K562 (cell line): ENCODE measurements at regions not wholly inside any gene's neighbourhood (a gene's known extent, or its start where the extent isn't known, plus 50 kb on each side); places are given as distances from the start of the nearest gene placed in this dataset.

Source experiments
- CBFA2T2 ChIP-seq: fragments of 450-650 bp; conservative IDR thresholded peaks from 2 replicates; pipeline ENCODE4 v1.6.1; 2017; ENCODE audit warnings: mild to moderate bottlenecking
- CBFA2T3 ChIP-seq: fragments of 450-650 bp; IDR thresholded peaks from 2 replicates; pipeline ENCODE4 v1.6.1; 2017
- CBFB ChIP-seq: sonication (generic); formaldehyde crosslinking; IDR thresholded peaks from 2 replicates; pipeline ENCODE4 v1.4.0; 2020; ENCODE audit warnings: mild to moderate bottlenecking, missing genetic modification reagents
- DNMT1 ChIP-seq: fragments of 450-650 bp; IDR thresholded peaks from 2 replicates; pipeline ENCODE4 v1.6.1; 2016; ENCODE audit warnings: antibody characterized with exemption, mild to moderate bottlenecking
- FOXK2 ChIP-seq, 2 experiments: fragments of 450-650 bp; IDR thresholded peaks in 1 of 2; conservative IDR thresholded peaks in 1 of 2; 2 replicates each; pipeline ENCODE4 v1.6.1; 2016; ENCODE audit warnings: low read depth in 2 of 2, mild to moderate bottlenecking in 1 of 2
- IFI16 ChIP-seq: fragments of 250-450 bp; sonication (Bioruptor Pico); IDR thresholded peaks from 2 replicates; pipeline ENCODE4 v2.1.2; 2022; ENCODE audit warnings: mild to moderate bottlenecking, inconsistent platforms
- JUN ChIP-seq, 2 experiments: sonication (generic) in 1 of 2; formaldehyde crosslinking in 1 of 2; IDR thresholded peaks; 2 replicates each; pipeline versions ENCODE4 v1.6.1 to v1.8.0; 2012 to 2022; ENCODE audit warnings: borderline replicate concordance in 2 of 2, mild to moderate bottlenecking in 2 of 2, improper control_type of control experiment in 1 of 2, low read depth in 1 of 2, low read length in 1 of 2, missing genetic modification reagents in 1 of 2
- LEF1 ChIP-seq: fragments of 450-650 bp; IDR thresholded peaks from 2 replicates; pipeline ENCODE4 v1.6.1; 2016; ENCODE audit warnings: mild to moderate bottlenecking
- MIER1 ChIP-seq: fragments of 450-650 bp; IDR thresholded peaks from 2 replicates; pipeline ENCODE4 v1.6.1; 2016; ENCODE audit warnings: antibody characterized with exemption, mild to moderate bottlenecking, low read depth
- MTA2 ChIP-seq: fragments of 450-650 bp; IDR thresholded peaks from 2 replicates; pipeline ENCODE4 v1.6.1; 2016; ENCODE audit warnings: low read depth
- NCOA1 ChIP-seq: fragments of 450-650 bp; IDR thresholded peaks from 2 replicates; pipeline ENCODE4 v1.6.1; 2016; ENCODE audit warnings: low read depth
- PCBP2 ChIP-seq: fragments of 200-400 bp; formaldehyde crosslinking; IDR thresholded peaks from 2 replicates; pipeline ENCODE4 v1.6.1; 2018; ENCODE audit warnings: low read length, low read depth, mild to moderate bottlenecking, moderate library complexity; ENCODE audit not compliant: poor library complexity, severe bottlenecking
- RAD51 ChIP-seq: fragments of 450-650 bp; IDR thresholded peaks from 2 replicates; pipeline ENCODE4 v1.7.1; 2016; ENCODE audit warnings: low read depth, mild to moderate bottlenecking, borderline replicate concordance
- SMARCE1 ChIP-seq: fragments of 450-650 bp; IDR thresholded peaks from 2 replicates; pipeline ENCODE4 v1.7.1; 2016; ENCODE audit warnings: mild to moderate bottlenecking
- THRAP3 ChIP-seq: fragments of 450-650 bp; IDR thresholded peaks from 2 replicates; pipeline ENCODE4 v1.6.1; 2016; ENCODE audit warnings: mild to moderate bottlenecking, inconsistent platforms, borderline replicate concordance
- TOE1 ChIP-seq, 2 experiments: fragments of 450-650 bp in 1 of 2; sonication (generic) in 1 of 2; formaldehyde crosslinking in 1 of 2; IDR thresholded peaks; 2 replicates each; pipeline versions ENCODE4 v1.7.1 to v1.8.0; 2016 to 2022; ENCODE audit warnings: borderline replicate concordance in 2 of 2, mild to moderate bottlenecking in 2 of 2, antibody characterized with exemption in 1 of 2, inconsistent platforms in 1 of 2, low read depth in 1 of 2, missing genetic modification reagents in 1 of 2, moderate library complexity in 1 of 2
- ZFP1 ChIP-seq: fragments of 450-650 bp; formaldehyde crosslinking; IDR thresholded peaks from 2 replicates; pipeline ENCODE4 v1.4.0; 2020; ENCODE audit warnings: mild to moderate bottlenecking, mixed read lengths
- ZKSCAN8 ChIP-seq: fragments of 200-800 bp; sonication (Bioruptor generic); IDR thresholded peaks from 2 replicates; pipeline ENCODE4 v1.6.1; 2016; ENCODE audit warnings: missing genetic modification characterization, missing compliant biosample characterization
- ZNF121 ChIP-seq: sonication (generic); formaldehyde crosslinking; conservative IDR thresholded peaks from 2 replicates; pipeline ENCODE4 v1.8.0; 2022; ENCODE audit warnings: missing genetic modification reagents
- ZNF217 ChIP-seq: sonication (generic); formaldehyde crosslinking; IDR thresholded peaks from 2 replicates; pipeline ENCODE4 v1.8.0; 2022; ENCODE audit warnings: mild to moderate bottlenecking, missing genetic modification reagents
- ZNF699 ChIP-seq: fragments of 250-450 bp; sonication (Bioruptor Pico); IDR thresholded peaks from 2 replicates; pipeline ENCODE4 v1.8.0; 2021; ENCODE audit warnings: mild to moderate bottlenecking, moderate library complexity; ENCODE audit not compliant: insufficient replicate concordance
- TF ChIP-seq, protein P1 (sequence below): fragments of 250-450 bp; sonication (Bioruptor Pico); IDR thresholded peaks from 2 replicates; pipeline ENCODE4 v1.4.0; 2020; ENCODE audit warnings: mild to moderate bottlenecking
- TF ChIP-seq, protein P2 (sequence below), 2 experiments: fragments of 150-350 bp in 1 of 2; IDR thresholded peaks; 2 replicates each; pipeline ENCODE4 v1.6.1; 2012 to 2016; ENCODE audit warnings: low read depth in 2 of 2, low read length in 2 of 2, mild to moderate bottlenecking in 1 of 2, moderate library complexity in 1 of 2
- TF ChIP-seq, protein P3 (sequence below): fragments of 450-650 bp; formaldehyde crosslinking; IDR thresholded peaks from 2 replicates; pipeline ENCODE4 v1.4.0; 2020; ENCODE audit warnings: mild to moderate bottlenecking, moderate library complexity

DNA sequence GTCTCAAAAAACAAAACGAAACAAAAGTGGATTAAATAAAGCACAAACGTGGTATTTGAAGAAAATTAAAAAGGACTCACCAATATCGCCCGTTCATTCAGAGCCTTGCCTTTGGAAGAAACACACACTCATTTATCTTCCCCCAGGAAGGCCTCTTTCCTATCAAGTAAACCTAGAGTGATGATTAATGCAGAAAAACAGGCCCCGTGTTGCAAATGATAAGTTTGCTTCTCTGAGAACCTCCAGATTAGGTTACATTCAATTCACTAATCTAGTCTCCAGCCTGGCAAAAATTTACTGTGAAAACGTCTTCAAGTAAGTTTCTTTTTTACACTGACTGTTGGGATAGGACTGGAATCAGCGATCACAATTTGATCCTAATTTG is 78.0 kb upstream of the C1GALT1 start (continued):
- TF ChIP-seq, protein P1, sequence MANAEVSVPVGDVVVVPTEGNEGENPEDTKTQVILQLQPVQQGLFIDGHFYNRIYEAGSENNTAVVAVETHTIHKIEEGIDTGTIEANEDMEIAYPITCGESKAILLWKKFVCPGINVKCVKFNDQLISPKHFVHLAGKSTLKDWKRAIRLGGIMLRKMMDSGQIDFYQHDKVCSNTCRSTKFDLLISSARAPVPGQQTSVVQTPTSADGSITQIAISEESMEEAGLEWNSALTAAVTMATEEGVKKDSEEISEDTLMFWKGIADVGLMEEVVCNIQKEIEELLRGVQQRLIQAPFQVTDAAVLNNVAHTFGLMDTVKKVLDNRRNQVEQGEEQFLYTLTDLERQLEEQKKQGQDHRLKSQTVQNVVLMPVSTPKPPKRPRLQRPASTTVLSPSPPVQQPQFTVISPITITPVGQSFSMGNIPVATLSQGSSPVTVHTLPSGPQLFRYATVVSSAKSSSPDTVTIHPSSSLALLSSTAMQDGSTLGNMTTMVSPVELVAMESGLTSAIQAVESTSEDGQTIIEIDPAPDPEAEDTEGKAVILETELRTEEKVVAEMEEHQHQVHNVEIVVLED (CRISPR knock-in tag) = no peak
- TF ChIP-seq TOE1 (IDR thresholded peaks at IDR 0.05; ENCODE audit: borderline replicate concordance) = no peak
- TF ChIP-seq TOE1 (CRISPR knock-in tag; IDR thresholded peaks at IDR 0.05; ENCODE audit: borderline replicate concordance, low read depth) = no peak
- peak; percentile 92 for TF ChIP-seq CBFA2T2
- TF ChIP-seq PCBP2 = no peak
- TF ChIP-seq ZFP1 (CRISPR knock-in tag) = no peak
- no peak for TF ChIP-seq IFI16 (CRISPR knock-in tag)
- TF ChIP-seq CBFB (CRISPR knock-in tag) = no peak
- TF ChIP-seq MTA2 = peak; percentile 56
- TF ChIP-seq SMARCE1 = peak; percentile 72
- no peak for TF ChIP-seq ZNF121
- TF ChIP-seq ZNF699 (CRISPR knock-in tag) = no peak
- TF ChIP-seq FOXK2 (conservative IDR thresholded peaks at IDR 0.05 in 1 of 2, IDR thresholded peaks at IDR 0.05 in 1 of 2; ENCODE audit: low read depth in 2 of 2) = peak in 1 of 2 experiments; percentile 46; a peak in 2 of 4 replicates
- TF ChIP-seq LEF1 = peak; percentile 87
- no peak for TF ChIP-seq JUN (IDR thresholded peaks at IDR 0.05; ENCODE audit: borderline replicate concordance, low read depth, low read length)
- no peak for TF ChIP-seq JUN (CRISPR knock-in tag; IDR thresholded peaks at IDR 0.05; ENCODE audit: borderline replicate concordance)
- no peak for TF ChIP-seq DNMT1
- TF ChIP-seq NCOA1 = peak; percentile 15; the same call in 1 of the 2 replicates
- TF ChIP-seq, protein P2, sequence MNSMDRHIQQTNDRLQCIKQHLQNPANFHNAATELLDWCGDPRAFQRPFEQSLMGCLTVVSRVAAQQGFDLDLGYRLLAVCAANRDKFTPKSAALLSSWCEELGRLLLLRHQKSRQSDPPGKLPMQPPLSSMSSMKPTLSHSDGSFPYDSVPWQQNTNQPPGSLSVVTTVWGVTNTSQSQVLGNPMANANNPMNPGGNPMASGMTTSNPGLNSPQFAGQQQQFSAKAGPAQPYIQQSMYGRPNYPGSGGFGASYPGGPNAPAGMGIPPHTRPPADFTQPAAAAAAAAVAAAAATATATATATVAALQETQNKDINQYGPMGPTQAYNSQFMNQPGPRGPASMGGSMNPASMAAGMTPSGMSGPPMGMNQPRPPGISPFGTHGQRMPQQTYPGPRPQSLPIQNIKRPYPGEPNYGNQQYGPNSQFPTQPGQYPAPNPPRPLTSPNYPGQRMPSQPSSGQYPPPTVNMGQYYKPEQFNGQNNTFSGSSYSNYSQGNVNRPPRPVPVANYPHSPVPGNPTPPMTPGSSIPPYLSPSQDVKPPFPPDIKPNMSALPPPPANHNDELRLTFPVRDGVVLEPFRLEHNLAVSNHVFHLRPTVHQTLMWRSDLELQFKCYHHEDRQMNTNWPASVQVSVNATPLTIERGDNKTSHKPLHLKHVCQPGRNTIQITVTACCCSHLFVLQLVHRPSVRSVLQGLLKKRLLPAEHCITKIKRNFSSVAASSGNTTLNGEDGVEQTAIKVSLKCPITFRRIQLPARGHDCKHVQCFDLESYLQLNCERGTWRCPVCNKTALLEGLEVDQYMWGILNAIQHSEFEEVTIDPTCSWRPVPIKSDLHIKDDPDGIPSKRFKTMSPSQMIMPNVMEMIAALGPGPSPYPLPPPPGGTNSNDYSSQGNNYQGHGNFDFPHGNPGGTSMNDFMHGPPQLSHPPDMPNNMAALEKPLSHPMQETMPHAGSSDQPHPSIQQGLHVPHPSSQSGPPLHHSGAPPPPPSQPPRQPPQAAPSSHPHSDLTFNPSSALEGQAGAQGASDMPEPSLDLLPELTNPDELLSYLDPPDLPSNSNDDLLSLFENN (IDR thresholded peaks at IDR 0.05; ENCODE audit: low read depth in 2 of 2, low read length in 2 of 2) = peak in 1 of 2 experiments; percentile 66; a peak in 1 of 4 replicates
- TF ChIP-seq ZNF217 (CRISPR knock-in tag) = no peak
- TF ChIP-seq CBFA2T3 = peak; percentile 96
- TF ChIP-seq THRAP3 = no peak
- no peak for TF ChIP-seq MIER1
- TF ChIP-seq, protein P3, sequence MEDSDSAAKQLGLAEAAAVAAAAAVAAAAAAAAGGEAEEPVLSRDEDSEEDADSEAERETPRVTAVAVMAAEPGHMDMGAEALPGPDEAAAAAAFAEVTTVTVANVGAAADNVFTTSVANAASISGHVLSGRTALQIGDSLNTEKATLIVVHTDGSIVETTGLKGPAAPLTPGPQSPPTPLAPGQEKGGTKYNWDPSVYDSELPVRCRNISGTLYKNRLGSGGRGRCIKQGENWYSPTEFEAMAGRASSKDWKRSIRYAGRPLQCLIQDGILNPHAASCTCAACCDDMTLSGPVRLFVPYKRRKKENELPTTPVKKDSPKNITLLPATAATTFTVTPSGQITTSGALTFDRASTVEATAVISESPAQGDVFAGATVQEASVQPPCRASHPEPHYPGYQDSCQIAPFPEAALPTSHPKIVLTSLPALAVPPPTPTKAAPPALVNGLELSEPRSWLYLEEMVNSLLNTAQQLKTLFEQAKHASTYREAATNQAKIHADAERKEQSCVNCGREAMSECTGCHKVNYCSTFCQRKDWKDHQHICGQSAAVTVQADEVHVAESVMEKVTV (CRISPR knock-in tag) = no peak
- peak; percentile 18; the same call in 1 of the 2 replicates for TF ChIP-seq RAD51
- peak; percentile 53; the same call in 1 of the 2 replicates for TF ChIP-seq ZKSCAN8 (CRISPR knock-in tag)
